ENCODE measurements at regions not wholly inside any gene's neighbourhood (a gene's known extent, or its start where the extent isn't known, plus 50 kb on each side); places are given as distances from the start of the nearest gene placed in this dataset.

GRCh38 chr2:142782942-142783443, 94.5 kb upstream of the KYNU start:
- no peak for DNase-seq (ENCODE audit: extremely low read depth, low read depth)

GRCh38 chr2:142781146-142781545, 96.3 kb upstream of the KYNU start:
- no peak for DNase-seq (ENCODE audit: extremely low read depth, low read depth)
- TF ChIP-seq CTCF (IDR thresholded peaks at IDR 0.05; ENCODE audit: low read depth, low read length), result no peak

More at GRCh38 chr2:142782942-142783443, 94.5 kb upstream of the KYNU start:
- no peak for TF ChIP-seq CTCF (IDR thresholded peaks at IDR 0.05; ENCODE audit: low read depth, low read length)

DNA sequence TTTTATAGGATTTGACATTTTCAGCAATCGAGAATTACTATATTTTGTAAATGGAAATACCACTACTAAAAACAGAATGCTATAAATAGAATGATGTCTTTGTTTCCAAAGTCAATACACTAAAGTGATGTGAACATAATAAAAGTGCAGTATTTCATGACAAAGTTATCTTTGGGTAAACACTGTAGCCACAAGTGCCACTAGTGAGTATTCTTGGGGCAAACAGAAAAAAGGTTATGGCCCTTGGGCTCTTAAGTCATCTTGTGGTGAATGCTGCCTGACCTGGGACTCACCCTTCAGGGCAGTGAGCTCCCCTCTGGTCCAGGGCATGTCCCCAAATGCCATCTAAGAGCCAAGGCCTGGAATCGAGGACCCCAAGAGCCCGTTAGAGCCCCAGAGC, 99.2 kb upstream of the KYNU start:
- TF ChIP-seq CTCF (IDR thresholded peaks at IDR 0.05; ENCODE audit: low read depth, low read length), result no peak
- DNase-seq (ENCODE audit: extremely low read depth, low read depth), result no peak

DNA sequence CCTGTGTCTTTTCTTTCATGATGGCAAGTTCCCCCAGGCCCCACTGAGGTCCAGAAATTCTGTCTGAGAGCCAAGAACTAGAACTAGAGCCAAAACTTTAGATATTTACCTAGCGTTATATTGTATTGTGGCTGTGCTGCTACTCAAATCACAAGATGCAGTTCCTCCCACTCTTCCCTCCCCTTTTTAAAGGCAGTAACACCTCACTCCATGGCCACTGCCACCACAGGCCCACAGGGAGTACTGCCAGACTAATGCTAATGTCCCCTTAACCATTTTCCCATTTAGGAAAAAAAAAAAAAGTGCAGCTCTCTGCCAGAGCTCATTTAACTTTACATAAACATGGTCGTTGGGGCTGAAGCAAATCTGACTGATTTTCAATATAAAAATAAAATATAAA, 99.7 kb upstream of the KYNU start:
- TF ChIP-seq CTCF (IDR thresholded peaks at IDR 0.05; ENCODE audit: low read depth, low read length), result no peak
- DNase-seq (ENCODE audit: extremely low read depth, low read depth), result no peak

- DNase-seq (ENCODE audit: extremely low read depth, low read depth), result no peak
- TF ChIP-seq CTCF (IDR thresholded peaks at IDR 0.05; ENCODE audit: low read depth, low read length), result no peak
Observed at GRCh38 chr2:142769761-142770160, 107.7 kb upstream of the KYNU start.

DNA sequence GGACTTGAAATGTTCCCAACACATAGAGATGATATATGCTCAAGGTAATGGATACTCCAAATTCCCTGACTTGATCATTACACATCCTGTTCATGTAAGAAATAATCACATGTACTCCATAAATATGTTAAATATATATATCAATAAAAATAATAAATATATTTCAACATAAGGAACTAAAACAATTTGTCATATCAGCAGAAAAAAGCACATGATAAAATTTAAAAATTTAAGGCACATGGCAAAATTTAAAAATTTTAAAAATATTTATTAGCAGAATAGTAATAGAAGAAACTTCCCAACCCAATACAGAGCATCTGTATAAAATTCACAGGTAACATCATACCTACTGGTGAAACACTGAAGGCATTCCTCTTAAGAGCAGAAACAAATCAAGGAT, 109.6 kb upstream of the KYNU start:
- no peak for TF ChIP-seq CTCF (IDR thresholded peaks at IDR 0.05; ENCODE audit: low read depth, low read length)
- no peak for DNase-seq (ENCODE audit: extremely low read depth, low read depth)

DNA sequence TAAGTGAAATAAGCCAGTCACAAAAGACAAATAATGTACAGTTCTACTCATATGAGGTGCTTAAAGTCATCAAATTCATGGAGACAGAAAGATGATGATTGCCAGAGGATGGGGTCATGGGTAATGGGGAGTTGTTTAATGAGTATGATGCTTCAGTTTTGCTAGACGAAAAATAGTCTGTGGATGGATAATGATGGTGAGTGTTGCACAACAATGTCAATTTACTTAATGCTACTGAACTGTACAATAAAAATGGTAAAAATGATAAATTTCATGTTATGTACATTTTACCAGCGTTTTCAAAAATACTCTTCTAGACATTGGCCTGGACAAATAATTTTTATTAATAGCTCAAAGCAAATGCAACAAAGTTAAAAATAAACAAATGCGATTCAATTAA, 118.5 kb upstream of the KYNU start:
- no peak for DNase-seq (ENCODE audit: extremely low read depth, low read depth)
- no peak for TF ChIP-seq CTCF (IDR thresholded peaks at IDR 0.05; ENCODE audit: low read depth, low read length)
